ENCODE measurements at regions not wholly inside any gene's neighbourhood (a gene's known extent, or its start where the extent isn't known, plus 50 kb on each side); places are given as distances from the start of the nearest gene placed in this dataset.

GRCh38 chr17:63082952-63083351 is 116.9 kb downstream of the TANC2 start:
- no peak for TF ChIP-seq CTCF (IDR thresholded peaks at IDR 0.05)
- TF ChIP-seq POLR2A (IDR thresholded peaks at IDR 0.05) = no peak
